Osteoblast (primary cell): ENCODE measurements at regions not wholly inside any gene's neighbourhood (a gene's known extent, or its start where the extent isn't known, plus 50 kb on each side); places are given as distances from the start of the nearest gene placed in this dataset. TPM values are rescaled to one million over a fixed set of nuclear protein-coding genes. Genes with fewer than 3 reads are reported as not detected.

Experiments
- DNase-seq: peaks from one replicate; pipeline ENCODE4 v3.0.0; 2011; ENCODE audit warnings: low spot score, mixed read lengths; ENCODE audit not compliant: insufficient read length; ENCODE audit errors: missing footprints
- H2AFZ ChIP-seq: 2 replicates; pipeline ENCODE4 v1.6.0; 2011; ENCODE audit warnings: mild to moderate bottlenecking, low read length
- H3K27ac ChIP-seq: 2 replicates; pipeline ENCODE4 v1.5.1; 2011; ENCODE audit warnings: mild to moderate bottlenecking, low read depth, low read length, moderate library complexity
- H3K27me3 ChIP-seq: 2 replicates; pipeline ENCODE4 v1.6.0; 2012; ENCODE audit warnings: mild to moderate bottlenecking, control low read depth, inconsistent platforms, low read length, moderate library complexity; ENCODE audit not compliant: insufficient read depth
- H3K36me3 ChIP-seq: 2 replicates; pipeline ENCODE4 v1.5.1; 2011; ENCODE audit warnings: mild to moderate bottlenecking, low read length, control low read depth, moderate library complexity; ENCODE audit not compliant: insufficient read depth
- H3K4me1 ChIP-seq: 2 replicates; pipeline ENCODE4 v1.5.1; 2011; ENCODE audit warnings: mild to moderate bottlenecking, low read length, control low read depth, moderate library complexity; ENCODE audit not compliant: insufficient read depth
- H3K4me2 ChIP-seq: 2 replicates; pipeline ENCODE4 v1.6.0; 2011; ENCODE audit warnings: mild to moderate bottlenecking, low read length; ENCODE audit not compliant: insufficient read depth
- H3K4me3 ChIP-seq: fragments of 200-600 bp; sonication (generic); 3 replicates; pipeline ENCODE4 v1.5.1; 2012; ENCODE audit warnings: mild to moderate bottlenecking, low read length, inconsistent platforms; ENCODE audit not compliant: insufficient read depth
- H3K79me2 ChIP-seq: 2 replicates; pipeline ENCODE4 v1.6.0; 2012; ENCODE audit warnings: mild to moderate bottlenecking, low read length, control low read depth, inconsistent platforms; ENCODE audit not compliant: insufficient read depth
- H3K9me3 ChIP-seq: 2 replicates; pipeline ENCODE4 v1.5.1; 2011; ENCODE audit warnings: low read depth, low read length, control low read depth
- H4K20me1 ChIP-seq: 2 replicates; pipeline ENCODE4 v1.6.0; 2012; ENCODE audit warnings: mild to moderate bottlenecking, low read length, control low read depth; ENCODE audit not compliant: insufficient read depth
- CTCF ChIP-seq: IDR thresholded peaks from 2 replicates; pipeline ENCODE4 v1.5.1; 2011; ENCODE audit warnings: mild to moderate bottlenecking, low read depth, low read length, moderate library complexity; ENCODE audit errors: extremely low read depth
- small RNA-seq: library from RNA; depleted of rRNA; stranded (forward); fragments of <200 nt; gene quantifications from one replicate; pipeline ENCODE3, GENCODE V24; 2012

- Histone ChIP-seq H3K9me3 (no peaks in the 10 kb centered on the region), H3K4me1 (no peaks in the 10 kb centered on the region), H3K27me3 (peaks cover 8% of the 10 kb centered on the region), H3K4me3 (no peak overlapping the region), H3K79me2 (no peaks in the 10 kb centered on the region), H3K36me3 (no peaks in the 10 kb centered on the region), H3K4me2 (no peak overlapping the region), H3K27ac (no peak overlapping the region), H4K20me1 (no peaks in the 10 kb centered on the region), H2AFZ (no peak overlapping the region)
- no peak for TF ChIP-seq CTCF
- no peak for DNase-seq
Measured at GRCh38 chr14:71856199-71856919, 75.9 kb upstream of the RGS6 start.

GRCh38 chr14:71863049-71863448, 69.2 kb upstream of the RGS6 start:
- peaks cover 6% of the 10 kb centered on the region for H3K27me3 ChIP-seq
- peak; percentile 34 for TF ChIP-seq CTCF
- no peak for DNase-seq
- no peaks in the 10 kb centered on the region for H3K36me3 ChIP-seq
- H3K4me3 ChIP-seq, result no peak overlapping the region
- H3K4me1 ChIP-seq, result no peaks in the 10 kb centered on the region
- no peaks in the 10 kb centered on the region for H3K9me3 ChIP-seq
- no peak overlapping the region for H2AFZ ChIP-seq
- H3K4me2 ChIP-seq, result no peak overlapping the region
- H3K27ac ChIP-seq, result no peak overlapping the region
- no peaks in the 10 kb centered on the region for H3K79me2 ChIP-seq
- H4K20me1 ChIP-seq, result no peaks in the 10 kb centered on the region

GRCh38 chr14:71863766-71864165, 68.5 kb upstream of the RGS6 start:
- no peak for DNase-seq
- no peak for TF ChIP-seq CTCF
- Histone ChIP-seq H3K79me2 (no peaks in the 10 kb centered on the region), H3K4me1 (no peaks in the 10 kb centered on the region), H3K36me3 (no peaks in the 10 kb centered on the region), H3K9me3 (no peaks in the 10 kb centered on the region), H3K27ac (no peak overlapping the region), H3K4me3 (no peak overlapping the region), H3K27me3 (peaks cover 1% of the 10 kb centered on the region), H2AFZ (no peak overlapping the region), H4K20me1 (no peaks in the 10 kb centered on the region), H3K4me2 (no peak overlapping the region)

Small RNA genes lying in the stretch of these regions (small RNA-seq; reads per million reads assigned to genes)
- gene RN7SL683P (not detected), gene SNORD56B (not detected)
